HG03103 (cell line): ENCODE measurements at regions not wholly inside any gene's neighbourhood (a gene's known extent, or its start where the extent isn't known, plus 50 kb on each side); places are given as distances from the start of the nearest gene placed in this dataset.

Experiments
- ATAC-seq: cut with Tn5 transposase; IDR thresholded peaks from one replicate; pipeline ENCODE4 v1.9.1; 2021; ENCODE audit warnings: low read depth; ENCODE audit not compliant: unreplicated experiment

DNA sequence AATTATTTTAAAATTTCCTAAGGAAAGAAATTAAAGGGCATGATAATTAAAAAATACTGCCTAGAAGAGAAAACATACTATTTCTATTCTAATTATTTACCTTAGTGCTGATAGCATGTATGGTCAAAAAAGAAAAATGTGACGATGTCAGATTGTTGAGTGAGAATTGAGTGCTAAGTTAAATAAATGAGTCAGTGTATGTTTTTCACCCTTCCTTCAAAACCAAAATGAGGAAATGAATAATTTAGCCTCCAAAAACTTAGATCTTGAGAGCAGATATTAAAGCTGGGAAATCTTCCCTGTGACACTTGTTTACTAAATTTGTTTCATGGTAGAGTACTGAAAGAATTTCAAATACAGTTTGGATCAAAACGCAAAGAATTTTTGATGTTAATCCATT, 58.6 kb upstream of the NYAP2 start:
- ATAC-seq, result no peak

GRCh38 chr2:225337183-225337582, 62.3 kb upstream of the NYAP2 start:
- ATAC-seq, result no peak

DNA sequence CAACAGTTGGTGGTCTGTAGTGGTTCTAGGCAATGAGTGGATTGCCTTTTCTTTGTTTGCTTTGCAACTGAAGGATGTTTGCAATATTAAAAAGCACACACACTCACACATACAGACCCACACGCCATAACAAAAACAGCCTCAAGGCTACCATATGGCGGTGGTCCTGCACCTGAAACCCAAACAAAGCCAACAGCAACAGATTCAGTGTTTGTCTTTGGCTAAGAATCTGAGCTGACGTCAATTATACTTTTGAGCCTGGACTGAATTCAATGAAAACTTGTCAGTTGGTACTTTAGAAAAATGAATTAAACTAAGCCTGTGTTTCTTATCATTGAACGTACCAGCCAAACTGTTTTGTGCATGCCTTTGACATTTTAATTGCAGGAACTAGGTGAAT, 65.0 kb upstream of the NYAP2 start:
- no peak for ATAC-seq

GRCh38 chr2:225328192-225328591, 71.3 kb upstream of the NYAP2 start:
- no peak for ATAC-seq

DNA sequence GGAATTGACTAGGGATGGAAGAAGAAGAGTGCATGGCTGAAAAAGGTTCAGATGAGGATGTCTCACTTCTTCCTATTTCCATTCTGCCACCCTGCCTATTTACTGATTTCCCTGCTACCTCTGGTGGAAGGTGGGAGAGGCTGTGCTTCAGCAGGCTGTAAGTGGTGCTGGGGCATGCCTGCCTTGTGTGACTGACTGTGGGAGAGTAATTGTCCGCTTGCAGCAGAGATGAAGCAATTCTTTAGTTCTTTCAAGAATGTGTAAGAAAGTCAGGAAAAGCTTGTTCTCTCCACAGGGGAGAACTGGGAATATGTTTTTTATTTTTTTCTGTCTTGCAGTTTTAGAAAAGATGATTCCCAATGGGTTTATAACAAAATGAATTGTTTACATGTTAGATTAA, 72.5 kb upstream of the NYAP2 start:
- ATAC-seq, result no peak

GRCh38 chr2:225319872-225320271, 79.6 kb upstream of the NYAP2 start:
- no peak for ATAC-seq

DNA sequence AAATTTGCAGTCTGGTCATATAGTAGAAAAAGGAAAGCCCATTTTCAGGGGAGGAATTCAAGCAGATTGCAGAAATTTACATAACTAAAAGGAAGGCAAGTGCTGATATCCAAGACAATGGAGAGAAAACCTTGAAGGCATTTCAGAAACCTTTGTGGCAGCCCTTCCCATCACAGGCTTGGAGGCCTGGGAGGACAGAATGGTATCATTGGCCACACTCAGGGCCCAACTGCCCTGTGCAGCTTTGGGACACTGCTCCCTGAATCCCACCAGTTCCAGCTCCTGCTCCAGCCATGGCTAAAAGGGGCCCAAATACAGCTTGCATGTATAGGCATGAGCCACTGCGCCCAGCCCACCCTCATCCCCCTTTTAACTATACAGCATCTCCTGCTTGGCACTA, 81.1 kb upstream of the NYAP2 start:
- no peak for ATAC-seq

- ATAC-seq, result no peak
These were observed 82.3 kb upstream of the NYAP2 start for GRCh38 chr2:225317186-225317585.

DNA sequence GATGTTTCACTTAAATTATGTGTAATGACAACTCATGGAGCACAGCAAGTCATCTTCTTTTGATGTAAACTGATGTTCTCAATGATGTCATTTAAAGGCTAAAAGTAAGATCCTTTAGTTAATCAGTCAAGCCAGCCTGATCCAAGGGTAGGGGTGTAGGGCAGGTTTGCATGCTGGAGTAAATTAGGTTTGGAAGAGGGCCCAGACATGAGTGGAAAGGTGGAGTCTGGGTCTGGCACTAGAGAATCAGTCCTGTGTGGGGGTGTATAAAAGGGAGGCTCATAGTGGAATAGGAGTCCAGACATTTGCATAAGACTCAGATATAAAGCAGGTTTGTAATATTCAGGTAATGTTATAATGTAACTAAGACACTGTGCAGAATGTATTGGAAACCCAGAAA, 88.8 kb upstream of the NYAP2 start:
- ATAC-seq, result no peak

DNA sequence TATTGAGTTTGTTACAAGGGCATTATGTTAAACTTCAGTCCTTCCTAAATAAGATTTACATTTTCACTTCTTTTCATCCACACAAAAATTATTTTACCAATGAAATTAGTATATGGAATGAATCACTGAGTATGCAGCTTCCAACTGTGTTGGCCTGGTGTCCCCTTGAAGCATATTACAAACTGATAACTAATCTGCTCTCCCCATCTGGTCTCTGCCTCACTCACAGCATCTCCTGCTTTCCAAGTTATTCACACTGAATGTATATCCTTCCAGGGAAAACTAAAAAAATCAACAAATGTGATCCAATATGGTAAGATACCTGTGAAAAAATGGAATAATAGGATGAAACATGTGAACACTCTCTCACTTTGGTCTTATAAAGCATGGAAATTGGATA, 90.0 kb upstream of the NYAP2 start:
- ATAC-seq, result no peak

DNA sequence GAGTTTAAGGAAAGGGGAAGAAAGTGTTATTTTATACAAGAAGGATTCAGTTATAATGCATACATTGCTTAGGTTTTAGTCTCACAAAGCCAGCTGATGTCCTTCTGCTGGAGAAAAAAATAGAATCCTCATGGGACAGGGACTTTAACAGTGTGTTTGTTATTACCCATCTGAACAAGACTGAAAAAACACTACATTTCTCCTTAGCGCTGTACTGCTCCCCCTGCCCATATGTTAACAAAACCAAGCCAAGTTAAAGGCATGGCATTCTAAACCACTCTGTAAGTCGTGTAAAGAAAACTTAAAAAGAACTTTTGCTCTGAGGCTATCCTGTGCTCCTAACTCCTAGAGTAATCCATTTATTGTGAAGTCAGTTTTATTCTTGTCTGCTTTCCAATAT, 102.6 kb upstream of the NYAP2 start:
- ATAC-seq, result no peak

GRCh38 chr2:225295102-225295501, 104.4 kb upstream of the NYAP2 start:
- ATAC-seq, result no peak

- ATAC-seq, result no peak
These were observed 105.9 kb upstream of the NYAP2 start for GRCh38 chr2:225293638-225294037.

GRCh38 chr2:225290757-225291400, 108.6 kb upstream of the NYAP2 start:
- ATAC-seq, result no peak

DNA sequence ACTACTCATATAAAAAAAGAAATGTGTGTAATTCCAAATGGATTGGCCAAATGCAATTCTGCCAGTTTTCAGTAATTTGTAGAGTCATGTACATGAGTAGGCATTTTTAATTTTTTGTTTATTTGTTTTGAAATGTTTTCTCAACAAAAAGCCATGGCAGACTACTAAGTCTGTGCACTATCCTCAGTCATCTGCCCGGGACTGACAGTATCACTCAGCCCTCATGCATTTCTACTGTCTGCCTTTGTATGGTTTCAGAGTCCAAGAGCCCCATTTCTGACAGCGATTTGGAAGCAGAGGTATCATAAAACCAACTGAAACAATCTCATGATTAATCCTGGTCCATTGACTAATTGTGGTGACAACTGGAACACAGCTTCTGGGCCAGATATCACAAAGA, 109.9 kb upstream of the NYAP2 start:
- ATAC-seq, result no peak

- no peak for ATAC-seq
These were observed 110.5 kb upstream of the NYAP2 start for GRCh38 chr2:225288986-225289385.

- ATAC-seq, result peak; percentile 91
These were observed 116.4 kb upstream of the NYAP2 start for GRCh38 chr2:225282858-225283710.

DNA sequence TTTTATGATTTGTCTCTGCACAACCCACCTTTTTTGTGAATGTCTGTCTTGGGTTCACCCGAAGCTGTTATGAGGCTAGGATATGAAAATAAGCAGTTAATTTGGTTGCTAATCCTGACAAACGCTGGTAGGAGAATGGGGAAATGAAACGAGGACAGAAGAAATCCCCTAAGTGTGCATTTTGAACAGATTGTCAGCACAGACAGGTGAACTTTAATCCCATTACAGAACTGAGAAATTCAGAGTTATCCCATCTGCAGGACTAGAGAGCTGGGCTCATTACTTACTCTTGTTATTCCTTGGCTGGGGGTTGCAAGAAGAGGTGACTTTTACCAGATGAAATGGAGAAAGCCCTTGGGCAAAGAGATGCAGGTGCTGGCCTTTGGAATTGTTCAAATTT, 123.3 kb upstream of the NYAP2 start:
- peak; percentile 76 for ATAC-seq

GRCh38 chr2:225275443-225275842, 124.1 kb upstream of the NYAP2 start:
- no peak for ATAC-seq

- peak; percentile 27 for ATAC-seq
These were observed 124.8 kb upstream of the NYAP2 start for GRCh38 chr2:225274751-225275150.

GRCh38 chr2:225272173-225272572, 127.3 kb upstream of the NYAP2 start:
- ATAC-seq, result no peak

DNA sequence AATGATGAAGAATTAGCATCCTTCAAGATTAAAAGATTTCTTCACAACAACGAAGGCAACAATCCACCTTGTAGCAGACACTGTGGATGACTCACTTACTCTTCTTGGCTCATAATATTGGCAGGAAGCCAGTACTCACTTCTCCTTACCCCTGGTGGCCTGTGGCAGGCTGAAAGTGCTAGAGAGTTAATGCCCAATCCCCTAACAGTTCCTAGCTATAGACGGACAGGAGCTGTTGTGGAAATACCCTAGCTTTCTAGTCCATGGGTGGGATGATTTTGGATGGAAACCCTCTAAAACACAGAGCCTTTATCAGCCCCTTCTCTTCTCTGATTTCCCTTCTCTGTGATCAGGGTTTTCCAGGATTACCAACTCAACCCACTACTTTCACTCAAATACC, 128.6 kb upstream of the NYAP2 start:
- ATAC-seq, result peak; percentile 100
